HCT116 (cell line): ENCODE measurements at regions not wholly inside any gene's neighbourhood (a gene's known extent, or its start where the extent isn't known, plus 50 kb on each side); places are given as distances from the start of the nearest gene placed in this dataset.

Experiments
- ATAC-seq: fragments of 200-7000 bp; cut with Tn5 transposase; 2 replicates; pipeline ENCODE4 v1.9.1; 2020; ENCODE audit warnings: mild to moderate bottlenecking, moderate library complexity
- BruUV-seq: library from RNA; stranded (reverse); fragments of 400-500 nt; replicated peaks from 2 replicates; lab custom pipeline; 2021; lab: Mats Ljungman, UMichigan
- CTCF ChIA-PET: fragments of 300-600 bp; sonication (Branson Sonifier 250); formaldehyde crosslinking; loops from one replicate; lab custom pipeline; 2021; ENCODE audit warnings: antibody characterized with exemption; lab: Charles Lee
- POLR2A ChIA-PET: fragments of 300-600, 350-600 bp; sonication (Branson Sonifier 250); formaldehyde crosslinking; loops from one replicate; lab custom pipeline; 2021; ENCODE audit warnings: antibody characterized with exemption; lab: Charles Lee
- RAD21 ChIA-PET, 2 experiments: fragments of 300-600 bp; sonication (Branson Sonifier 250); formaldehyde crosslinking; loops; one replicate each; lab custom pipeline; 2023; ENCODE audit warnings: low total read pairs in 2 of 2; ENCODE audit not compliant: uncharacterized antibody in 2 of 2, unreplicated experiment in 2 of 2, low non-redundant PET in 1 of 2; lab: Charles Lee
- DNase-seq: peaks from one replicate; pipeline ENCODE4 v3.0.0-alpha.2; 2010; ENCODE audit warnings: low read depth, low spot score
- H2AFZ ChIP-seq: fragments of 200-600 bp; shearing (Covaris generic), sonication (generic); 2 replicates; pipeline ENCODE4 v1.6.1; 2017; ENCODE audit warnings: low read depth, mixed run types, mixed read lengths, antibody characterized with exemption, low read length; ENCODE audit not compliant: poor library complexity, severe bottlenecking
- H3K27ac ChIP-seq: 2 replicates; pipeline ENCODE4 v1.5.1; 2012; ENCODE audit warnings: low read depth, low read length
- H3K27me3 ChIP-seq: fragments of 200-600 bp; sonication (generic); 2 replicates; pipeline ENCODE4 v1.6.1; 2016; ENCODE audit warnings: mixed run types, low read length, mixed read lengths; ENCODE audit not compliant: insufficient read depth
- H3K36me3 ChIP-seq, 2 experiments: fragments of 200-500 bp in 1 of 2; fragments of 200-600 bp in 1 of 2; sonication (Bioruptor generic) in 1 of 2; sonication (generic) in 1 of 2; 2 replicates each; pipeline versions ENCODE4 v1.5.1 to v1.6.1; 2014 to 2016; ENCODE audit warnings: low read length in 2 of 2, inconsistent platforms in 1 of 2, mixed read lengths in 1 of 2, mixed run types in 1 of 2; ENCODE audit not compliant: insufficient read depth in 2 of 2, control insufficient read depth in 1 of 2
- H3K4me1 ChIP-seq, 2 experiments: fragments of 200-600 bp in 1 of 2; sonication (generic) in 1 of 2; 2 replicates each; pipeline versions ENCODE4 v1.5.1 to v1.6.1; 2012 to 2017; ENCODE audit warnings: low read length in 2 of 2, inconsistent platforms in 1 of 2, mild to moderate bottlenecking in 1 of 2, mixed read lengths in 1 of 2, mixed run types in 1 of 2, moderate library complexity in 1 of 2; ENCODE audit not compliant: insufficient read depth in 2 of 2, control insufficient read depth in 1 of 2
- H3K4me2 ChIP-seq: fragments of 200-600 bp; sonication (generic); 2 replicates; pipeline ENCODE4 v1.6.1; 2017; ENCODE audit warnings: mixed run types, low read length, mixed read lengths
- H3K4me3 ChIP-seq, 2 experiments: fragments of 200-600 bp in 1 of 2; sonication (generic) in 1 of 2; replicated peaks in 1 of 2; 2 replicates each; pipeline ENCODE4 v1.5.1; 2011 to 2016; ENCODE audit warnings: low read length in 2 of 2, control low read depth in 1 of 2, low read depth in 1 of 2, mild to moderate bottlenecking in 1 of 2, mixed read lengths in 1 of 2, mixed run types in 1 of 2
- H3K79me2 ChIP-seq: fragments of 200-600 bp; sonication (generic); 2 replicates; pipeline ENCODE4 v1.6.1; 2017; ENCODE audit warnings: mild to moderate bottlenecking, mixed run types, low read length, moderate library complexity, mixed read lengths; ENCODE audit not compliant: insufficient read depth
- H3K9ac ChIP-seq: fragments of 200-600 bp; sonication (generic); 2 replicates; pipeline ENCODE4 v1.6.1; 2016; ENCODE audit warnings: low read length, mixed read lengths
- H3K9me2 ChIP-seq: fragments of 200-600 bp; sonication (generic), shearing (Covaris generic); 2 replicates; pipeline ENCODE4 v1.6.1; 2017; ENCODE audit warnings: mixed run types, mild to moderate bottlenecking, moderate library complexity; ENCODE audit not compliant: insufficient read depth
- H3K9me3 ChIP-seq, 2 experiments: fragments of 200-500 bp in 1 of 2; fragments of 200-600 bp in 1 of 2; sonication (Bioruptor generic) in 1 of 2; sonication (generic) in 1 of 2; 2 replicates each; pipeline ENCODE4 v1.6.1; 2014 to 2017; ENCODE audit warnings: low read length in 2 of 2, mixed read lengths in 2 of 2, inconsistent platforms in 1 of 2, low read depth in 1 of 2, mild to moderate bottlenecking in 1 of 2, mixed run types in 1 of 2, moderate library complexity in 1 of 2; ENCODE audit not compliant: control insufficient read depth in 1 of 2, insufficient read depth in 1 of 2
- H4K20me1 ChIP-seq: fragments of 200-600 bp; sonication (generic), shearing (Covaris generic); 2 replicates; pipeline ENCODE4 v1.6.1; 2017; ENCODE audit warnings: mixed run types, mild to moderate bottlenecking, moderate library complexity; ENCODE audit not compliant: insufficient read depth
- ATF3 ChIP-seq: IDR thresholded peaks from 2 replicates; pipeline ENCODE4 v1.6.1; 2012
- CEBPB ChIP-seq: IDR thresholded peaks from 2 replicates; pipeline ENCODE4 v1.6.1; 2012; ENCODE audit warnings: low read depth
- CTCF ChIP-seq, 3 experiments: fragments of 200-600 bp in 1 of 3; sonication (generic) in 1 of 3; IDR thresholded peaks in 2 of 3; conservative IDR thresholded peaks in 1 of 3; 2 replicates each; pipeline ENCODE4 v1.5.1; 2012 to 2017; ENCODE audit warnings: low read depth in 2 of 3, low read length in 2 of 3, antibody characterized with exemption in 1 of 3, borderline replicate concordance in 1 of 3, control low read depth in 1 of 3, mild to moderate bottlenecking in 1 of 3, mixed read lengths in 1 of 3, mixed run types in 1 of 3, moderate library complexity in 1 of 3; ENCODE audit not compliant: insufficient read depth in 1 of 3
- EGR1 ChIP-seq: IDR thresholded peaks from 2 replicates; pipeline ENCODE4 v1.6.1; 2012; ENCODE audit warnings: low read depth
- EZH2 ChIP-seq: fragments of 200-600 bp; sonication (generic); IDR thresholded peaks from 2 replicates; pipeline ENCODE4 v1.6.1; 2017; ENCODE audit warnings: antibody characterized with exemption, mixed run types
- EZH2phosphoT487 ChIP-seq: fragments of 200-600 bp; IDR thresholded peaks from 2 replicates; pipeline ENCODE4 v1.6.1; 2018; ENCODE audit warnings: antibody characterized with exemption, borderline replicate concordance
- JUND ChIP-seq: IDR thresholded peaks from 2 replicates; pipeline ENCODE4 v1.6.1; 2012
- MAX ChIP-seq: IDR thresholded peaks from 2 replicates; pipeline ENCODE4 v1.6.1; 2012
- POLR2AphosphoS5 ChIP-seq: IDR thresholded peaks from 2 replicates; pipeline ENCODE4 v1.6.1; 2011; ENCODE audit warnings: mild to moderate bottlenecking, low read depth, low read length, moderate library complexity
- REST ChIP-seq: IDR thresholded peaks from 2 replicates; pipeline ENCODE4 v1.6.1; 2012; ENCODE audit warnings: low read depth
- SIN3A ChIP-seq: IDR thresholded peaks from 2 replicates; pipeline ENCODE4 v1.6.1; 2012; ENCODE audit warnings: low read depth
- SP1 ChIP-seq: IDR thresholded peaks from 2 replicates; pipeline ENCODE4 v1.6.1; 2012; ENCODE audit warnings: low read depth
- SRF ChIP-seq: IDR thresholded peaks from 2 replicates; pipeline ENCODE4 v1.6.1; 2012; ENCODE audit warnings: low read depth
- ZBTB33 ChIP-seq: IDR thresholded peaks from 2 replicates; pipeline ENCODE4 v1.6.1; 2011; ENCODE audit warnings: mild to moderate bottlenecking, low read length, moderate library complexity; ENCODE audit not compliant: insufficient replicate concordance; ENCODE audit errors: extremely low read depth
- intact Hi-C: fragments of 100-400 bp; cut with micrococcal nuclease; formaldehyde crosslinking; loops from 2 replicates; pipeline ENCODE4 v1.10.0; 2022

- DNase-seq (no peak), ATAC-seq (no peak)
- RAD21 ChIA-PET, result no interaction called here
- POLR2A ChIA-PET, result no interaction called here
- Histone ChIP-seq H4K20me1 (no peaks in the 10 kb centered on the region), H3K9me2 (no peaks in the 10 kb centered on the region), H3K27ac (no peak overlapping the region), H3K4me1 (no peaks in the 10 kb centered on the region), H3K9ac (no peak overlapping the region), H3K27me3 (no peaks in the 10 kb centered on the region), H3K4me2 (no peak overlapping the region), H3K79me2 (no peaks in the 10 kb centered on the region), H3K36me3 (no peaks in the 10 kb centered on the region), H3K9me3 (peaks cover 2 to 12% of the 10 kb centered on the region in 2 experiments; a peak in 2 of 4 replicates), H2AFZ (no peak overlapping the region), H3K4me3 (no peak overlapping the region)
- BruUV-seq, result no TSS peak
- TF ChIP-seq ZBTB33 (no peak), POLR2AphosphoS5 (no peak), MAX (no peak), SRF (no peak), ATF3 (no peak), SIN3A (no peak), JUND (no peak), CEBPB (no peak), EGR1 (no peak), EZH2 (no peak), CTCF (IDR thresholded peaks at IDR 0.05 in 2 of 3, conservative IDR thresholded peaks at IDR 0.05 in 1 of 3; ENCODE audit: borderline replicate concordance in 1 of 3, insufficient read depth in 1 of 3, low read depth in 2 of 3, low read length in 2 of 3) (no peak), EZH2phosphoT487 (no peak), SP1 (no peak), REST (no peak)
- CTCF ChIA-PET, result no interaction called here
- intact Hi-C loops, result no loop called here
Measured at GRCh38 chr11:81224396-81224795, 1509.3 kb downstream of the FAM181B start.
